MM.1S (cell line): ENCODE measurements at regions not wholly inside any gene's neighbourhood (a gene's known extent, or its start where the extent isn't known, plus 50 kb on each side); places are given as distances from the start of the nearest gene placed in this dataset.
A peak's percentile ranks its signal among the peaks of the same experiment; 100 is the strongest.

Experiments used
- DNase-seq: peaks from one replicate; pipeline ENCODE4 v3.0.0-alpha.2; 2015
- H2AFZ ChIP-seq: fragments of 300-600 bp; sonication (generic); 2 replicates; pipeline ENCODE4 v1.6.0; 2016; ENCODE audit warnings: antibody characterized with exemption, low read length
- H3F3A ChIP-seq: fragments of 300-600 bp; sonication (generic); 2 replicates; pipeline ENCODE4 v1.6.1; 2016; ENCODE audit warnings: mild to moderate bottlenecking, antibody characterized with exemption, low read length, moderate library complexity, mixed read lengths; ENCODE audit not compliant: insufficient read depth
- H3K27ac ChIP-seq: fragments of 300-600 bp; sonication (generic); 2 replicates; pipeline ENCODE4 v1.5.1; 2016; ENCODE audit warnings: mild to moderate bottlenecking, low read length
- H3K27me3 ChIP-seq: fragments of 300-600 bp; sonication (generic); replicated peaks from 2 replicates; pipeline ENCODE4 v1.6.0; 2016; ENCODE audit warnings: low read length; ENCODE audit not compliant: insufficient read depth
- H3K36me3 ChIP-seq: fragments of 300-600 bp; sonication (generic); replicated peaks from 2 replicates; pipeline ENCODE4 v1.6.1; 2016; ENCODE audit warnings: mild to moderate bottlenecking, low read length, mixed read lengths; ENCODE audit not compliant: insufficient read depth
- H3K4me1 ChIP-seq: fragments of 300-600 bp; sonication (generic); 2 replicates; pipeline ENCODE4 v1.6.1; 2016; ENCODE audit warnings: low read length, mixed read lengths
- H3K4me2 ChIP-seq: fragments of 300-600 bp; sonication (generic); 2 replicates; pipeline ENCODE4 v1.6.0; 2016; ENCODE audit warnings: low read depth, low read length
- H3K4me3 ChIP-seq: fragments of 300-600 bp; sonication (generic); 2 replicates; pipeline ENCODE4 v1.5.1; 2016; ENCODE audit warnings: low read length, mixed read lengths
- H3K79me2 ChIP-seq: fragments of 300-600 bp; sonication (generic); 2 replicates; pipeline ENCODE4 v1.6.1; 2016; ENCODE audit warnings: mixed run types, low read length, mixed read lengths
- H3K9ac ChIP-seq: fragments of 300-600 bp; sonication (generic); 2 replicates; pipeline ENCODE4 v1.6.1; 2016; ENCODE audit warnings: low read length, mixed read lengths
- H3K9me2 ChIP-seq: fragments of 300-600 bp; sonication (generic); replicated peaks from 2 replicates; pipeline ENCODE4 v1.6.1; 2016; ENCODE audit warnings: mild to moderate bottlenecking, low read length, mixed read lengths; ENCODE audit not compliant: insufficient read depth
- H3K9me3 ChIP-seq: fragments of 300-600 bp; sonication (generic); replicated peaks from 2 replicates; pipeline ENCODE4 v1.6.1; 2016; ENCODE audit warnings: mild to moderate bottlenecking, low read length, mixed read lengths; ENCODE audit not compliant: insufficient read depth
- H4K20me1 ChIP-seq: fragments of 300-600 bp; sonication (generic); 2 replicates; pipeline ENCODE4 v1.6.1; 2016; ENCODE audit warnings: mild to moderate bottlenecking, low read length, moderate library complexity, mixed read lengths; ENCODE audit not compliant: insufficient read depth
- EZH2 ChIP-seq: fragments of 300-600 bp; sonication (generic); optimal IDR thresholded peaks from 2 replicates; pipeline ENCODE3; 2017; ENCODE audit warnings: low read depth, mild to moderate bottlenecking, antibody characterized with exemption, low read length, mixed read lengths
- EZH2phosphoT487 ChIP-seq: fragments of 300-600 bp; sonication (generic); IDR thresholded peaks from 2 replicates; pipeline ENCODE4 v1.6.1; 2018; ENCODE audit warnings: antibody characterized with exemption, low read length
- TF ChIP-seq, protein P1 (sequence below): fragments of 300-600 bp; sonication (generic); IDR thresholded peaks from 2 replicates; pipeline ENCODE4 v1.5.1; 2016; ENCODE audit warnings: antibody characterized with exemption, low read length, mixed read lengths

DNA sequence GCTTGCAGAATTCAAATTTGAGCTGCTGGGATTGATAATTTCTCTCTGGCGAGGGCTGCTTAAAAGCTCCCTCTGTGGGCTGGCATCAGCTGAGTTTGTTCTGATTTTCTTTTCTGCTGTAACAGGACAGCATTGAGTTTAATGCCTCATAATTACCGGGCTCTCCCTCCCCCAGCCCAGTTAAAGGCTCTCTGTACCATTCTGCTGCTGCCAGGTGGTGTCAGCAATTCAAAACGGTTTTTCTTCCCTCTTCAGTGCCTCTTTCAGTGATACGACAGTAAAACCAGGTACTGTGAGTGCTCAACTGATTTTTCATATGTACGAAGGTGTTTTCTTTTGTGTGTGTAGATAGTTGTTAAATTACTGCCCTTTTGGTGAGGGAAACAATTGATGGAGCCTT, 509.3 kb upstream of the CTNND2 start:
- H3K4me3 ChIP-seq: no peak overlapping the region
- TF ChIP-seq EZH2 (no peak), EZH2phosphoT487 (no peak)
- TF ChIP-seq, protein P1, sequence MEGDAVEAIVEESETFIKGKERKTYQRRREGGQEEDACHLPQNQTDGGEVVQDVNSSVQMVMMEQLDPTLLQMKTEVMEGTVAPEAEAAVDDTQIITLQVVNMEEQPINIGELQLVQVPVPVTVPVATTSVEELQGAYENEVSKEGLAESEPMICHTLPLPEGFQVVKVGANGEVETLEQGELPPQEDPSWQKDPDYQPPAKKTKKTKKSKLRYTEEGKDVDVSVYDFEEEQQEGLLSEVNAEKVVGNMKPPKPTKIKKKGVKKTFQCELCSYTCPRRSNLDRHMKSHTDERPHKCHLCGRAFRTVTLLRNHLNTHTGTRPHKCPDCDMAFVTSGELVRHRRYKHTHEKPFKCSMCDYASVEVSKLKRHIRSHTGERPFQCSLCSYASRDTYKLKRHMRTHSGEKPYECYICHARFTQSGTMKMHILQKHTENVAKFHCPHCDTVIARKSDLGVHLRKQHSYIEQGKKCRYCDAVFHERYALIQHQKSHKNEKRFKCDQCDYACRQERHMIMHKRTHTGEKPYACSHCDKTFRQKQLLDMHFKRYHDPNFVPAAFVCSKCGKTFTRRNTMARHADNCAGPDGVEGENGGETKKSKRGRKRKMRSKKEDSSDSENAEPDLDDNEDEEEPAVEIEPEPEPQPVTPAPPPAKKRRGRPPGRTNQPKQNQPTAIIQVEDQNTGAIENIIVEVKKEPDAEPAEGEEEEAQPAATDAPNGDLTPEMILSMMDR: no peak
- no peak for DNase-seq

GRCh38 chr5:12413075-12413474, 508.8 kb upstream of the CTNND2 start:
- Histone ChIP-seq H3K4me1 (no peaks in the 10 kb centered on the region), H3K27me3 (no peaks in the 10 kb centered on the region), H2AFZ (no peak overlapping the region), H4K20me1 (no peaks in the 10 kb centered on the region), H3K4me3 (no peak overlapping the region), H3K79me2 (no peaks in the 10 kb centered on the region), H3K36me3 (no peaks in the 10 kb centered on the region), H3K9me3 (no peaks in the 10 kb centered on the region), H3K27ac (no peak overlapping the region), H3F3A (no peaks in the 10 kb centered on the region), H3K4me2 (no peak overlapping the region), H3K9ac (no peak overlapping the region), H3K9me2 (no peaks in the 10 kb centered on the region)
- DNase-seq: no peak
- TF ChIP-seq, protein P1: no peak
- TF ChIP-seq EZH2phosphoT487 (no peak), EZH2 (no peak)

More for the DNA sequence above, 509.3 kb upstream of the CTNND2 start:
- H3K27me3 ChIP-seq: no peaks in the 10 kb centered on the region
- no peak overlapping the region for H3K9ac ChIP-seq
- no peak overlapping the region for H3K27ac ChIP-seq
- no peak overlapping the region for H2AFZ ChIP-seq
- H3K9me3 ChIP-seq: no peaks in the 10 kb centered on the region
- no peak overlapping the region for H3K4me2 ChIP-seq
- H4K20me1 ChIP-seq: no peaks in the 10 kb centered on the region
- no peaks in the 10 kb centered on the region for H3K9me2 ChIP-seq
- no peaks in the 10 kb centered on the region for H3K4me1 ChIP-seq
- no peaks in the 10 kb centered on the region for H3F3A ChIP-seq
- no peaks in the 10 kb centered on the region for H3K36me3 ChIP-seq
- H3K79me2 ChIP-seq: no peaks in the 10 kb centered on the region

DNA sequence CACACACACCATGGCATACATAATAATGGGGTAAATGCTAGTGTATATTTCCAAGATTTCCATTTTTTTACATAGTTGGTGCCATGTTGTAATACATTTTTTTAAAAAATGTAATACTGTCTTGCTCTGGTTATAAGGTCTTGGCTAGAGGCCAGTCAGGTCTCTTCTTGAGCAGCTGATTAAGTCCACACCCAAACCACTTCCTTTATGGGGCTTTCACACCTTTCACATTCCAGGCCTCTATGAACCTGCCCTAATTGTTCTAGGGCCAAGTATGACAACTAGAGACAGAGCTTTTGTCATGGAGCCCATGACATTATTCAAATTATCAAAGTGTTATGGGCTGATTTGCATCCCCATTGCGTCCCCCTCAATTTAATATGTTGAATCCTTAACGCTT, 495.6 kb upstream of the CTNND2 start:
- no peaks in the 10 kb centered on the region for H4K20me1 ChIP-seq
- no peaks in the 10 kb centered on the region for H3K27me3 ChIP-seq
- DNase-seq: peak; percentile 86
- TF ChIP-seq EZH2 (no peak), EZH2phosphoT487 (no peak)
- no peaks in the 10 kb centered on the region for H3K9me3 ChIP-seq
- H3K9ac ChIP-seq: no peak overlapping the region
- H3K9me2 ChIP-seq: no peaks in the 10 kb centered on the region
- no peaks in the 10 kb centered on the region for H3K36me3 ChIP-seq
- H3K4me2 ChIP-seq: no peak overlapping the region
- no peak overlapping the region for H3K27ac ChIP-seq
- no peaks in the 10 kb centered on the region for H3F3A ChIP-seq
- H3K4me1 ChIP-seq: peaks cover 8% of the 10 kb centered on the region
- H2AFZ ChIP-seq: no peak overlapping the region
- no peak overlapping the region for H3K4me3 ChIP-seq
- H3K79me2 ChIP-seq: no peaks in the 10 kb centered on the region

DNA sequence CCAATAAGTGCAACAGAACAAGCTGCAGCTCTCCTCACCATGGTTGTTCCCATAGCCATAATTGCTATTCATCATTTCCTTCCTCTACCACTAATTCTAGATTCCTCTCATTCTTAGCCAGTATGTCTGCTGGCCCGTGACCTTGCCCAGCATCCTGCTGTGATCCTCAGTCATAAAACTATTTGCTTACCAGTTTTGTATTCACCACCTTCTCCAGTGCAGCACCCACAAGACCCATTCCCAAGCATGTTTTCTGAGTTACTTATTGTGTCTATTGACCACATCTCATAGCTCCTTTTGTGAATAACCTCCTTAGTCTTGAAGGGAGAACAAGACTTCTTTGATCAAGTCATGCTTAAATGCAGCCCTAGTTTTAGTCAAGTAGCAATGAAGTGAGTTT, 488.0 kb upstream of the CTNND2 start:
- TF ChIP-seq EZH2 (no peak), EZH2phosphoT487 (no peak)
- TF ChIP-seq, protein P1: no peak
- Histone ChIP-seq H3K4me1 (no peaks in the 10 kb centered on the region), H3K9me2 (no peaks in the 10 kb centered on the region), H3K4me2 (no peak overlapping the region), H3K79me2 (no peaks in the 10 kb centered on the region), H3K9me3 (no peaks in the 10 kb centered on the region), H3K4me3 (no peak overlapping the region), H3F3A (no peaks in the 10 kb centered on the region), H3K27ac (no peak overlapping the region), H3K9ac (no peak overlapping the region), H3K27me3 (no peaks in the 10 kb centered on the region), H3K36me3 (no peaks in the 10 kb centered on the region), H2AFZ (no peak overlapping the region), H4K20me1 (no peaks in the 10 kb centered on the region)
- DNase-seq: no peak
